ENCODE measurements at regions not wholly inside any gene's neighbourhood (a gene's known extent, or its start where the extent isn't known, plus 50 kb on each side); places are given as distances from the start of the nearest gene placed in this dataset.
"Not testable (repeated sequence)": the region's sequence is repeated elsewhere in the genome, so short reads cannot be mapped to it uniquely, and the experiment has no call there.

GRCh38 chr7:56471811-56472210 lies 355.6 kb upstream of the NUPR2 start:
- TF ChIP-seq CTCF (IDR thresholded peaks at IDR 0.05; ENCODE audit: low read length, missing control alignments) = no peak
- H3K4me3 ChIP-seq (replicated peaks; ENCODE audit: low read depth, low read length) = no peak overlapping the region
- no peak for DNase-seq (ENCODE audit: low read depth)

GRCh38 chr7:56466607-56467525 lies 350.6 kb upstream of the NUPR2 start:
- DNase-seq (ENCODE audit: low read depth) = peak; percentile 2

GRCh38 chr7:56449762-56450161 lies 333.5 kb upstream of the NUPR2 start:
- DNase-seq (ENCODE audit: low read depth) = no peak
- H3K4me3 ChIP-seq (replicated peaks; ENCODE audit: low read depth, low read length) = no peak overlapping the region
- TF ChIP-seq CTCF (IDR thresholded peaks at IDR 0.05; ENCODE audit: low read length, missing control alignments) = no peak

More at GRCh38 chr7:56466607-56467525, 350.6 kb upstream of the NUPR2 start:
- not testable (repeated sequence) for H3K4me3 ChIP-seq (replicated peaks; ENCODE audit: low read depth, low read length)

- TF ChIP-seq CTCF (IDR thresholded peaks at IDR 0.05; ENCODE audit: low read length, missing control alignments) = no peak
- H3K4me3 ChIP-seq (replicated peaks; ENCODE audit: low read depth, low read length) = no peak overlapping the region
- no peak for DNase-seq (ENCODE audit: low read depth)
These were observed 331.9 kb upstream of the NUPR2 start for GRCh38 chr7:56447864-56448693.

- DNase-seq (ENCODE audit: low read depth); H3K4me3 ChIP-seq (replicated peaks; ENCODE audit: low read depth, low read length): not testable (repeated sequence)
These were observed 304.3 kb upstream of the NUPR2 start for GRCh38 chr7:56420528-56420927.

GRCh38 chr7:56375173-56375572 lies 259.0 kb upstream of the NUPR2 start:
- DNase-seq (ENCODE audit: low read depth) = no peak
- TF ChIP-seq CTCF (IDR thresholded peaks at IDR 0.05; ENCODE audit: low read length, missing control alignments) = no peak
- H3K4me3 ChIP-seq (replicated peaks; ENCODE audit: low read depth, low read length) = no peak overlapping the region

GRCh38 chr7:56374666-56375065 lies 258.4 kb upstream of the NUPR2 start:
- DNase-seq (ENCODE audit: low read depth); H3K4me3 ChIP-seq (replicated peaks; ENCODE audit: low read depth, low read length): not testable (repeated sequence)

- DNase-seq (ENCODE audit: low read depth) = peak; percentile 15
- not testable (repeated sequence) for H3K4me3 ChIP-seq (replicated peaks; ENCODE audit: low read depth, low read length)
These were observed 257.1 kb upstream of the NUPR2 start for GRCh38 chr7:56373314-56373713.

GRCh38 chr7:56371792-56372191 lies 255.6 kb upstream of the NUPR2 start:
- not testable (repeated sequence) for H3K4me3 ChIP-seq (replicated peaks; ENCODE audit: low read depth, low read length); DNase-seq (ENCODE audit: low read depth)

- H3K4me3 ChIP-seq (replicated peaks; ENCODE audit: low read depth, low read length) = not testable (repeated sequence)
These were observed 254.1 kb upstream of the NUPR2 start for GRCh38 chr7:56370208-56370872.

GRCh38 chr7:56367914-56368313 lies 251.7 kb upstream of the NUPR2 start:
- not testable (repeated sequence) for H3K4me3 ChIP-seq (replicated peaks; ENCODE audit: low read depth, low read length); DNase-seq (ENCODE audit: low read depth)

More at GRCh38 chr7:56370208-56370872, 254.1 kb upstream of the NUPR2 start:
- DNase-seq (ENCODE audit: low read depth) = not testable (repeated sequence)

GRCh38 chr7:56367411-56367810 lies 251.2 kb upstream of the NUPR2 start:
- H3K4me3 ChIP-seq (replicated peaks; ENCODE audit: low read depth, low read length); DNase-seq (ENCODE audit: low read depth): not testable (repeated sequence)

GRCh38 chr7:56366701-56367100 lies 250.5 kb upstream of the NUPR2 start:
- not testable (repeated sequence) for DNase-seq (ENCODE audit: low read depth); H3K4me3 ChIP-seq (replicated peaks; ENCODE audit: low read depth, low read length)
